K562 (cell line): ENCODE measurements at regions not wholly inside any gene's neighbourhood (a gene's known extent, or its start where the extent isn't known, plus 50 kb on each side); places are given as distances from the start of the nearest gene placed in this dataset.

Source experiments
- BMI1 ChIP-seq: fragments of 150-350 bp; IDR thresholded peaks from 2 replicates; pipeline ENCODE4 v1.6.1; 2014; ENCODE audit warnings: low read length
- ELK3 ChIP-seq: fragments of 450-650 bp; formaldehyde crosslinking; IDR thresholded peaks from 2 replicates; pipeline ENCODE4 v1.4.0; 2020; ENCODE audit warnings: mild to moderate bottlenecking
- NRF1 ChIP-seq, 2 experiments: fragments of 450-650 bp; IDR thresholded peaks in 1 of 2; conservative IDR thresholded peaks in 1 of 2; 2 replicates each; pipeline ENCODE4 v1.6.1; 2014; ENCODE audit warnings: mild to moderate bottlenecking in 2 of 2
- PATZ1 ChIP-seq: fragments of 250-450 bp; sonication (Bioruptor Pico); IDR thresholded peaks from 2 replicates; pipeline ENCODE4 v1.5.0; 2020; ENCODE audit warnings: mild to moderate bottlenecking, borderline replicate concordance
- RBM39 ChIP-seq: fragments of 200-400 bp; formaldehyde crosslinking; optimal IDR thresholded peaks from 2 replicates; pipeline ENCODE3; 2018; ENCODE audit warnings: low read depth, low read length
- SMARCA4 ChIP-seq: fragments of 450-650 bp; IDR thresholded peaks from 2 replicates; pipeline ENCODE4 v1.6.1; 2016
- UBTF ChIP-seq, 2 experiments: IDR thresholded peaks; 2 replicates each; pipeline ENCODE4 v1.6.1; 2012; ENCODE audit warnings: improper control_type of control experiment in 2 of 2, low read depth in 2 of 2, low read length in 2 of 2, borderline replicate concordance in 1 of 2
- TF ChIP-seq, protein P1 (sequence below): IDR thresholded peaks from 2 replicates; pipeline ENCODE4 v1.6.1; 2011; ENCODE audit warnings: borderline replicate concordance, low read depth, mild to moderate bottlenecking, moderate library complexity, low read length; ENCODE audit not compliant: insufficient read depth, poor library complexity, severe bottlenecking
- TF ChIP-seq, protein P2 (sequence below), 2 experiments: fragments of 450-650 bp in 1 of 2; sonication (generic) in 1 of 2; formaldehyde crosslinking in 1 of 2; IDR thresholded peaks; 2 replicates each; pipeline versions ENCODE4 v1.7.1 to v1.9.0; 2016 to 2022; ENCODE audit warnings: inconsistent platforms in 1 of 2, mild to moderate bottlenecking in 1 of 2, missing genetic modification reagents in 1 of 2

DNA sequence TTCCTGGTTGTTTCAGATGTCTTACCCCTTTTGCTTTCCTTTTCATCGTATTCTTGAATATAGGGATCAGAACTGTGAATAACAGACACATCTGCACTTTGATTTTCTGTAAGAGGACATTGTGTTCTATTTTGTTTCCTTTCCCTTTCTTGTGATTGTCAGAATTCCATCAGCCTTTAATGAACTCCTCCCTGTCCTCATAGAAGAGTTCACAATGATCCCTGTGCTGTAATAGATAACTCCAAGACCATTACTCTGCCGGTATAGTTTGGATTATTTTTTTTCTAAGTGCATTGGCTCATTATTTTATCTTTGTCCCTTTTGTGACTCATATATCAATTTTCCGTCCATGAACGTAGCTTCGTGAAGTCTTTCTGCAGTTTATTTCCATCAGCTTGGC is 59.7 kb upstream of the PRDM8 start (continued):
- TF ChIP-seq NRF1 (conservative IDR thresholded peaks at IDR 0.05 in 1 of 2, IDR thresholded peaks at IDR 0.05 in 1 of 2): no peak
- TF ChIP-seq, protein P1, sequence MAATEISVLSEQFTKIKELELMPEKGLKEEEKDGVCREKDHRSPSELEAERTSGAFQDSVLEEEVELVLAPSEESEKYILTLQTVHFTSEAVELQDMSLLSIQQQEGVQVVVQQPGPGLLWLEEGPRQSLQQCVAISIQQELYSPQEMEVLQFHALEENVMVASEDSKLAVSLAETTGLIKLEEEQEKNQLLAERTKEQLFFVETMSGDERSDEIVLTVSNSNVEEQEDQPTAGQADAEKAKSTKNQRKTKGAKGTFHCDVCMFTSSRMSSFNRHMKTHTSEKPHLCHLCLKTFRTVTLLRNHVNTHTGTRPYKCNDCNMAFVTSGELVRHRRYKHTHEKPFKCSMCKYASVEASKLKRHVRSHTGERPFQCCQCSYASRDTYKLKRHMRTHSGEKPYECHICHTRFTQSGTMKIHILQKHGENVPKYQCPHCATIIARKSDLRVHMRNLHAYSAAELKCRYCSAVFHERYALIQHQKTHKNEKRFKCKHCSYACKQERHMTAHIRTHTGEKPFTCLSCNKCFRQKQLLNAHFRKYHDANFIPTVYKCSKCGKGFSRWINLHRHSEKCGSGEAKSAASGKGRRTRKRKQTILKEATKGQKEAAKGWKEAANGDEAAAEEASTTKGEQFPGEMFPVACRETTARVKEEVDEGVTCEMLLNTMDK: no peak
- TF ChIP-seq BMI1: no peak
- no peak for TF ChIP-seq PATZ1 (CRISPR knock-in tag)
- 0 out of 2 replicates have a peak, but pooled peaks have one; percentile 43 for TF ChIP-seq SMARCA4
- TF ChIP-seq, protein P2, sequence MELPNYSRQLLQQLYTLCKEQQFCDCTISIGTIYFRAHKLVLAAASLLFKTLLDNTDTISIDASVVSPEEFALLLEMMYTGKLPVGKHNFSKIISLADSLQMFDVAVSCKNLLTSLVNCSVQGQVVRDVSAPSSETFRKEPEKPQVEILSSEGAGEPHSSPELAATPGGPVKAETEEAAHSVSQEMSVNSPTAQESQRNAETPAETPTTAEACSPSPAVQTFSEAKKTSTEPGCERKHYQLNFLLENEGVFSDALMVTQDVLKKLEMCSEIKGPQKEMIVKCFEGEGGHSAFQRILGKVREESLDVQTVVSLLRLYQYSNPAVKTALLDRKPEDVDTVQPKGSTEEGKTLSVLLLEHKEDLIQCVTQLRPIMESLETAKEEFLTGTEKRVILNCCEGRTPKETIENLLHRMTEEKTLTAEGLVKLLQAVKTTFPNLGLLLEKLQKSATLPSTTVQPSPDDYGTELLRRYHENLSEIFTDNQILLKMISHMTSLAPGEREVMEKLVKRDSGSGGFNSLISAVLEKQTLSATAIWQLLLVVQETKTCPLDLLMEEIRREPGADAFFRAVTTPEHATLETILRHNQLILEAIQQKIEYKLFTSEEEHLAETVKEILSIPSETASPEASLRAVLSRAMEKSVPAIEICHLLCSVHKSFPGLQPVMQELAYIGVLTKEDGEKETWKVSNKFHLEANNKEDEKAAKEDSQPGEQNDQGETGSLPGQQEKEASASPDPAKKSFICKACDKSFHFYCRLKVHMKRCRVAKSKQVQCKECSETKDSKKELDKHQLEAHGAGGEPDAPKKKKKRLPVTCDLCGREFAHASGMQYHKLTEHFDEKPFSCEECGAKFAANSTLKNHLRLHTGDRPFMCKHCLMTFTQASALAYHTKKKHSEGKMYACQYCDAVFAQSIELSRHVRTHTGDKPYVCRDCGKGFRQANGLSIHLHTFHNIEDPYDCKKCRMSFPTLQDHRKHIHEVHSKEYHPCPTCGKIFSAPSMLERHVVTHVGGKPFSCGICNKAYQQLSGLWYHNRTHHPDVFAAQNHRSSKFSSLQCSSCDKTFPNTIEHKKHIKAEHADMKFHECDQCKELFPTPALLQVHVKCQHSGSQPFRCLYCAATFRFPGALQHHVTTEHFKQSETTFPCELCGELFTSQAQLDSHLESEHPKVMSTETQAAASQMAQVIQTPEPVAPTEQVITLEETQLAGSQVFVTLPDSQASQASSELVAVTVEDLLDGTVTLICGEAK (IDR thresholded peaks at IDR 0.05): peak; percentile 21; the same call in 1 of the 2 replicates
- TF ChIP-seq, protein P2 (CRISPR knock-in tag; IDR thresholded peaks at IDR 0.05): no peak
- TF ChIP-seq RBM39: no peak
- no peak for TF ChIP-seq ELK3 (CRISPR knock-in tag)
- no peak for TF ChIP-seq UBTF (IDR thresholded peaks at IDR 0.05; ENCODE audit: borderline replicate concordance in 1 of 2, low read depth in 2 of 2, low read length in 2 of 2)
- TF ChIP-seq, all 486 proteins: peak for 25
